GM12873 (cell line): ENCODE measurements at regions not wholly inside any gene's neighbourhood (a gene's known extent, or its start where the extent isn't known, plus 50 kb on each side); places are given as distances from the start of the nearest gene placed in this dataset.

ENCODE experiments used
- CTCF ChIP-seq: IDR thresholded peaks from 2 replicates; pipeline ENCODE4 v1.5.1; 2012; ENCODE audit warnings: low read depth, mild to moderate bottlenecking, moderate library complexity, low read length, control low read depth; ENCODE audit not compliant: insufficient read depth; ENCODE audit errors: missing control alignments

GRCh38 chr5:7012057-7012456 is 298.8 kb downstream of the TENT4A start:
- no peak for TF ChIP-seq CTCF

- no peak for TF ChIP-seq CTCF
Observed at GRCh38 chr5:7014611-7015010, 301.4 kb downstream of the TENT4A start.

GRCh38 chr5:7015586-7016256 is 302.5 kb downstream of the TENT4A start:
- no peak for TF ChIP-seq CTCF

- no peak for TF ChIP-seq CTCF
Observed at GRCh38 chr5:7016999-7017747, 303.9 kb downstream of the TENT4A start.

- no peak for TF ChIP-seq CTCF
Observed at GRCh38 chr5:7018198-7018597, 305.0 kb downstream of the TENT4A start.

GRCh38 chr5:7018601-7019000 is 305.4 kb downstream of the TENT4A start:
- no peak for TF ChIP-seq CTCF

GRCh38 chr5:7036192-7036835 is 323.1 kb downstream of the TENT4A start:
- TF ChIP-seq CTCF = no peak
